GM12875 (cell line): ENCODE measurements at regions not wholly inside any gene's neighbourhood (a gene's known extent, or its start where the extent isn't known, plus 50 kb on each side); places are given as distances from the start of the nearest gene placed in this dataset.

Experiments used
- H3K4me3 ChIP-seq: one replicate; pipeline ENCODE4 v1.5.1; 2011; ENCODE audit warnings: low read depth, low read length, control low read depth
- TF ChIP-seq, protein P1 (sequence below): IDR thresholded peaks from 2 replicates; pipeline ENCODE4 v1.5.1; 2011; ENCODE audit warnings: low read depth, mild to moderate bottlenecking, control low read depth, inconsistent platforms, low read length, moderate library complexity, borderline replicate concordance; ENCODE audit not compliant: insufficient read depth

DNA sequence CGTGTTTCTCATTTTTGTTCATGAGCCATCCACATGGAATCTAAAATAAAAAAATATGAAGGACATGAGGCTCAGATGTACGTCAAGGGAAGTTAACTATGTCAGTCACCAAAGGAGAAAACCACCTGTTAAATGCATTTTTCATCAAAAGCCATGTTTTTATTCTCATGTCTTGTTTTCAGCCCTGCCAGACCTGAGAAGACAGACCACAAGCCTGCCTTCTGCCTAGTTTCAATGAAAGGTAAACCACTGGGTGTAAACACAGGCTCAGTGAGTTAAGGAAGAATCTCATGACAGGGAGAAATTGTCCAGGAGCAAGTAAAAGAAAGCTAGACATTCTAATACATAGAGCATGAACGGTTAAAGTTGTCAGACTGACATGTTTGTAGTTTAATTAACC lies 52.3 kb upstream of the TNIP3 start:
- H3K4me3 ChIP-seq, result no peak overlapping the region
- TF ChIP-seq, protein P1, sequence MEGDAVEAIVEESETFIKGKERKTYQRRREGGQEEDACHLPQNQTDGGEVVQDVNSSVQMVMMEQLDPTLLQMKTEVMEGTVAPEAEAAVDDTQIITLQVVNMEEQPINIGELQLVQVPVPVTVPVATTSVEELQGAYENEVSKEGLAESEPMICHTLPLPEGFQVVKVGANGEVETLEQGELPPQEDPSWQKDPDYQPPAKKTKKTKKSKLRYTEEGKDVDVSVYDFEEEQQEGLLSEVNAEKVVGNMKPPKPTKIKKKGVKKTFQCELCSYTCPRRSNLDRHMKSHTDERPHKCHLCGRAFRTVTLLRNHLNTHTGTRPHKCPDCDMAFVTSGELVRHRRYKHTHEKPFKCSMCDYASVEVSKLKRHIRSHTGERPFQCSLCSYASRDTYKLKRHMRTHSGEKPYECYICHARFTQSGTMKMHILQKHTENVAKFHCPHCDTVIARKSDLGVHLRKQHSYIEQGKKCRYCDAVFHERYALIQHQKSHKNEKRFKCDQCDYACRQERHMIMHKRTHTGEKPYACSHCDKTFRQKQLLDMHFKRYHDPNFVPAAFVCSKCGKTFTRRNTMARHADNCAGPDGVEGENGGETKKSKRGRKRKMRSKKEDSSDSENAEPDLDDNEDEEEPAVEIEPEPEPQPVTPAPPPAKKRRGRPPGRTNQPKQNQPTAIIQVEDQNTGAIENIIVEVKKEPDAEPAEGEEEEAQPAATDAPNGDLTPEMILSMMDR, result no peak

DNA sequence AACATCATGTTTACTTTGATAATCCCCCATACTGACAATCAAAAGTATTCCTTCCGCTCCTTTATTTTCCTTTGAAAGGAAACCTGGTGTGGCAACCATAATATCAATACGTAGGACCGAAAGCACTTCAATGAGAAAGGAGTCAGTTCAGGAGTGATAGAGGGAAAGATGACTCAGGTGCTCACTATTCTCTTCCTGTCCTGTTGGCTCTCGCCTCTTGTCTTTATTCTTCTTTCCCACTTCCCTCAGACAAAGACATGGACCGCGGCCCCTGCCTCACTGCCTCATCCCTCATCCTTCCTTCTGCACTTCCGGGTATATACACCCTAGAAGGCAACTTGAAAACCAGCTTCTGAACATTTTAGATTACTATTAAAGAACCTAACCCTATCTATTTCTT lies 49.8 kb upstream of the TNIP3 start:
- TF ChIP-seq, protein P1, result no peak
- no peak overlapping the region for H3K4me3 ChIP-seq
